ENCODE measurements at regions not wholly inside any gene's neighbourhood (a gene's known extent, or its start where the extent isn't known, plus 50 kb on each side); places are given as distances from the start of the nearest gene placed in this dataset.

DNA sequence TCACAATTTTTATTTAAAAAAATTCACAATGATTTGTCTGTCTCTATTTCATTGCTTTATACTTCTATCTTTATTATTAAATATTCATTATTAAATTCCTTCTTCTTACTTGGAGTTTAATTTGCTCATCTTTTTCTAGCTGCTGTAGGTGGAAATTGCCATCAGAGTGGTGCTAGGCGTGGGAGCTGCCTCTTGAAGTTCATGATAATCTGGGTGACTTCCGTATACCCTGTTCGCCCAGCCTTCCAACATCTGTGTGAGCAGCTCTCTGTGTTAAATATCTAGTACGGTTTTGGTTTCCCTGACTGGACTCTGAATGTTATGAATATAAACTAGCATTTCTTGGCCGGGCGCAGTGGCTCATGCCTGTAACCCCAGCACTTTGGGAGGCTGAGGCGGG is 84.0 kb upstream of the RPH3AL start:
- TF ChIP-seq CSDC2 (CRISPR knock-in tag; IDR thresholded peaks at IDR 0.05) = no peak
- TF ChIP-seq, protein P1, sequence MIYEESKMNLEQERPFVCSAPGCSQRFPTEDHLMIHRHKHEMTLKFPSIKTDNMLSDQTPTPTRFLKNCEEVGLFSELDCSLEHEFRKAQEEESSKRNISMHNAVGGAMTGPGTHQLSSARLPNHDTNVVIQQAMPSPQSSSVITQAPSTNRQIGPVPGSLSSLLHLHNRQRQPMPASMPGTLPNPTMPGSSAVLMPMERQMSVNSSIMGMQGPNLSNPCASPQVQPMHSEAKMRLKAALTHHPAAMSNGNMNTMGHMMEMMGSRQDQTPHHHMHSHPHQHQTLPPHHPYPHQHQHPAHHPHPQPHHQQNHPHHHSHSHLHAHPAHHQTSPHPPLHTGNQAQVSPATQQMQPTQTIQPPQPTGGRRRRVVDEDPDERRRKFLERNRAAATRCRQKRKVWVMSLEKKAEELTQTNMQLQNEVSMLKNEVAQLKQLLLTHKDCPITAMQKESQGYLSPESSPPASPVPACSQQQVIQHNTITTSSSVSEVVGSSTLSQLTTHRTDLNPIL (CRISPR knock-in tag; IDR thresholded peaks at IDR 0.05; ENCODE audit: low read depth) = no peak
- TF ChIP-seq ARNTL (CRISPR knock-in tag; IDR thresholded peaks at IDR 0.05; ENCODE audit: borderline replicate concordance, low read depth) = no peak
- TF ChIP-seq, protein P2, sequence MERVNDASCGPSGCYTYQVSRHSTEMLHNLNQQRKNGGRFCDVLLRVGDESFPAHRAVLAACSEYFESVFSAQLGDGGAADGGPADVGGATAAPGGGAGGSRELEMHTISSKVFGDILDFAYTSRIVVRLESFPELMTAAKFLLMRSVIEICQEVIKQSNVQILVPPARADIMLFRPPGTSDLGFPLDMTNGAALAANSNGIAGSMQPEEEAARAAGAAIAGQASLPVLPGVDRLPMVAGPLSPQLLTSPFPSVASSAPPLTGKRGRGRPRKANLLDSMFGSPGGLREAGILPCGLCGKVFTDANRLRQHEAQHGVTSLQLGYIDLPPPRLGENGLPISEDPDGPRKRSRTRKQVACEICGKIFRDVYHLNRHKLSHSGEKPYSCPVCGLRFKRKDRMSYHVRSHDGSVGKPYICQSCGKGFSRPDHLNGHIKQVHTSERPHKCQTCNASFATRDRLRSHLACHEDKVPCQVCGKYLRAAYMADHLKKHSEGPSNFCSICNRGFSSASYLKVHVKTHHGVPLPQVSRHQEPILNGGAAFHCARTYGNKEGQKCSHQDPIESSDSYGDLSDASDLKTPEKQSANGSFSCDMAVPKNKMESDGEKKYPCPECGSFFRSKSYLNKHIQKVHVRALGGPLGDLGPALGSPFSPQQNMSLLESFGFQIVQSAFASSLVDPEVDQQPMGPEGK (CRISPR knock-in tag; IDR thresholded peaks at IDR 0.05; ENCODE audit: borderline replicate concordance) = no peak
- TF ChIP-seq, protein P3, sequence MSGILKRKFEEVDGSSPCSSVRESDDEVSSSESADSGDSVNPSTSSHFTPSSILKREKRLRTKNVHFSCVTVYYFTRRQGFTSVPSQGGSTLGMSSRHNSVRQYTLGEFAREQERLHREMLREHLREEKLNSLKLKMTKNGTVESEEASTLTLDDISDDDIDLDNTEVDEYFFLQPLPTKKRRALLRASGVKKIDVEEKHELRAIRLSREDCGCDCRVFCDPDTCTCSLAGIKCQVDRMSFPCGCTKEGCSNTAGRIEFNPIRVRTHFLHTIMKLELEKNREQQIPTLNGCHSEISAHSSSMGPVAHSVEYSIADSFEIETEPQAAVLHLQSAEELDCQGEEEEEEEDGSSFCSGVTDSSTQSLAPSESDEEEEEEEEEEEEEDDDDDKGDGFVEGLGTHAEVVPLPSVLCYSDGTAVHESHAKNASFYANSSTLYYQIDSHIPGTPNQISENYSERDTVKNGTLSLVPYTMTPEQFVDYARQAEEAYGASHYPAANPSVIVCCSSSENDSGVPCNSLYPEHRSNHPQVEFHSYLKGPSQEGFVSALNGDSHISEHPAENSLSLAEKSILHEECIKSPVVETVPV (CRISPR knock-in tag; IDR thresholded peaks at IDR 0.05) = no peak
- TF ChIP-seq RARB (CRISPR knock-in tag; IDR thresholded peaks at IDR 0.05) = no peak
- no peak for TF ChIP-seq ZFP3 (CRISPR knock-in tag; IDR thresholded peaks at IDR 0.05)
- TF ChIP-seq ZNF8 (CRISPR knock-in tag; IDR thresholded peaks at IDR 0.05) = no peak

Measured in SK-N-SH treated with all-trans-retinoic acid at 6 μM for 48 hours (cell line).